Panc1 (cell line): ENCODE measurements at regions not wholly inside any gene's neighbourhood (a gene's known extent, or its start where the extent isn't known, plus 50 kb on each side); places are given as distances from the start of the nearest gene placed in this dataset.

Experiments used
- ATAC-seq: fragments of 200-7000 bp; cut with Tn5 transposase; 2 replicates; pipeline ENCODE4 v1.9.1; 2020; ENCODE audit warnings: mild to moderate bottlenecking, moderate library complexity
- BruUV-seq: library from RNA; stranded (reverse); fragments of 400-500 nt; replicated peaks from 2 replicates; lab custom pipeline; 2021; lab: Mats Ljungman, UMichigan
- CTCF ChIA-PET: fragments of 300-600 bp; sonication (Branson Sonifier 250); formaldehyde crosslinking; loops from one replicate; lab custom pipeline; 2022; ENCODE audit warnings: antibody characterized with exemption; lab: Charles Lee
- POLR2A ChIA-PET: fragments of 300-600 bp; sonication (Branson Sonifier 250); formaldehyde crosslinking; loops from one replicate; lab custom pipeline; 2022; ENCODE audit warnings: antibody characterized with exemption; lab: Charles Lee
- DNase-seq: peaks from one replicate; pipeline ENCODE4 v3.0.0-alpha.2; 2010; ENCODE audit warnings: low read depth, low spot score
- H3K27ac ChIP-seq: 2 replicates; pipeline ENCODE4 v1.5.1; 2011; ENCODE audit warnings: mild to moderate bottlenecking, low read length, inconsistent platforms
- H3K27me3 ChIP-seq: fragments of 200-500 bp; sonication (Bioruptor generic); 2 replicates; pipeline ENCODE4 v1.6.0; 2014; ENCODE audit warnings: low read length, inconsistent platforms; ENCODE audit not compliant: control insufficient read depth, insufficient read depth
- H3K36me3 ChIP-seq: fragments of 200-500 bp; sonication (Bioruptor generic); 2 replicates; pipeline ENCODE4 v1.5.1; 2014; ENCODE audit warnings: inconsistent platforms, mild to moderate bottlenecking, low read length, moderate library complexity; ENCODE audit not compliant: control insufficient read depth, insufficient read depth
- H3K4me1 ChIP-seq: 2 replicates; pipeline ENCODE4 v1.5.1; 2011; ENCODE audit warnings: inconsistent platforms, mild to moderate bottlenecking, low read length, moderate library complexity; ENCODE audit not compliant: control insufficient read depth, insufficient read depth
- H3K4me3 ChIP-seq, 2 experiments: 2 replicates each; pipeline ENCODE4 v1.5.1; 2011 to 2012; ENCODE audit warnings: low read depth in 2 of 2, low read length in 2 of 2, mild to moderate bottlenecking in 2 of 2, inconsistent platforms in 1 of 2, moderate library complexity in 1 of 2
- H3K9me3 ChIP-seq: fragments of 200-500 bp; sonication (Bioruptor generic); 2 replicates; pipeline ENCODE4 v1.5.1; 2014; ENCODE audit warnings: low read depth, mild to moderate bottlenecking, inconsistent platforms, low read length, moderate library complexity; ENCODE audit not compliant: control insufficient read depth, insufficient read depth
- CTCF ChIP-seq: fragments of 450-650 bp; IDR thresholded peaks from 2 replicates; pipeline ENCODE4 v1.5.1; 2017; ENCODE audit warnings: mild to moderate bottlenecking
- POLR2AphosphoS5 ChIP-seq: IDR thresholded peaks from 2 replicates; pipeline ENCODE4 v1.6.1; 2012; ENCODE audit warnings: mild to moderate bottlenecking, low read depth, low read length, moderate library complexity
- REST ChIP-seq, 2 experiments: IDR thresholded peaks; 2 replicates each; pipeline ENCODE4 v1.6.1; 2011 to 2012; ENCODE audit warnings: low read depth in 2 of 2, control low read depth in 1 of 2, low read length in 1 of 2, mild to moderate bottlenecking in 1 of 2, moderate library complexity in 1 of 2; ENCODE audit not compliant: insufficient read depth in 1 of 2
- SIN3A ChIP-seq: IDR thresholded peaks from 2 replicates; pipeline ENCODE4 v1.6.1; 2012; ENCODE audit warnings: low read depth, mild to moderate bottlenecking, low read length, moderate library complexity, borderline replicate concordance; ENCODE audit not compliant: insufficient read depth
- TCF7L2 ChIP-seq: IDR thresholded peaks from 2 replicates; pipeline ENCODE4 v1.6.1; 2011; ENCODE audit warnings: mild to moderate bottlenecking, low read depth, low read length, inconsistent platforms
- in situ Hi-C: cut with HindIII; loops from 2 replicates; pipeline ENCODE4 v1.10.0; 2016; ENCODE audit warnings: low sequenced_read_pairs, low pct_unique_long_range_greater_than_20kb
- intact Hi-C: fragments of 100-400 bp; cut with micrococcal nuclease; formaldehyde crosslinking; loops from one replicate; pipeline ENCODE4 v1.10.0; 2022; ENCODE audit not compliant: unreplicated experiment

GRCh38 chr13:50572129-50572528 is 271.4 kb downstream of the DLEU7 start:
- ChIA-PET CTCF (no interaction called here), POLR2A (no interaction called here)
- Histone ChIP-seq H3K4me1 (no peaks in the 10 kb centered on the region), H3K27ac (no peak overlapping the region), H3K27me3 (no peaks in the 10 kb centered on the region), H3K4me3 (no peak overlapping the region), H3K9me3 (no peaks in the 10 kb centered on the region), H3K36me3 (no peaks in the 10 kb centered on the region)
- intact Hi-C loops (no loop called here), in situ Hi-C loops (no loop called here)
- no peak for ATAC-seq
- DNase-seq: no peak
- TF ChIP-seq TCF7L2 (no peak), SIN3A (no peak), REST (IDR thresholded peaks at IDR 0.05; ENCODE audit: insufficient read depth in 1 of 2, low read depth in 2 of 2, low read length in 1 of 2) (no peak), POLR2AphosphoS5 (no peak), CTCF (no peak)
- BruUV-seq: no TSS peak

GRCh38 chr13:50573066-50573465 is 270.4 kb downstream of the DLEU7 start:
- H3K4me1 ChIP-seq: no peaks in the 10 kb centered on the region
- no peak overlapping the region for H3K27ac ChIP-seq
- no TSS peak for BruUV-seq
- ATAC-seq: no peak
- POLR2A ChIA-PET: no interaction called here
- TF ChIP-seq REST (IDR thresholded peaks at IDR 0.05; ENCODE audit: insufficient read depth in 1 of 2, low read depth in 2 of 2, low read length in 1 of 2) (no peak), POLR2AphosphoS5 (no peak), TCF7L2 (no peak), SIN3A (no peak), CTCF (no peak)
- no peak overlapping the region for H3K4me3 ChIP-seq
- intact Hi-C loops (no loop called here), in situ Hi-C loops (no loop called here)
- H3K36me3 ChIP-seq: no peaks in the 10 kb centered on the region
- H3K27me3 ChIP-seq: no peaks in the 10 kb centered on the region
- CTCF ChIA-PET: no interaction called here
- no peaks in the 10 kb centered on the region for H3K9me3 ChIP-seq
- DNase-seq: no peak
